ENCODE measurements at regions not wholly inside any gene's neighbourhood (a gene's known extent, or its start where the extent isn't known, plus 50 kb on each side); places are given as distances from the start of the nearest gene placed in this dataset.

GRCh38 chr6:22108199-22108598, 188.6 kb downstream of the PRL start:
- Mint-ChIP-seq H3K36me3 (ENCODE audit: insufficient read depth, unreplicated experiment) (no peaks in the 10 kb centered on the region), H3K4me3 (ENCODE audit: low read depth, unreplicated experiment) (no peak overlapping the region), H3K27me3 (ENCODE audit: unreplicated experiment) (no peaks in the 10 kb centered on the region), H3K9me3 (ENCODE audit: low read depth, unreplicated experiment) (peaks cover 4% of the 10 kb centered on the region), H3K27ac (ENCODE audit: unreplicated experiment) (no peak overlapping the region), H3K4me1 (ENCODE audit: low read depth, unreplicated experiment) (peaks cover 9% of the 10 kb centered on the region)
- no peak for DNase-seq
- no TSS peak for BruUV-seq (replicated peaks)
- intact Hi-C loops (cut with micrococcal nuclease; ENCODE audit: unreplicated experiment) = no loop called here
- TF ChIP-seq CTCF (IDR thresholded peaks at IDR 0.05; ENCODE audit: unreplicated experiment) = no peak
- CTCF ChIA-PET = interaction anchor here (0.6 kb wide), 1 partner anchor 523 kb away, joined by 4 read pairs; no protein-coding TSS in a partner anchor

DNA sequence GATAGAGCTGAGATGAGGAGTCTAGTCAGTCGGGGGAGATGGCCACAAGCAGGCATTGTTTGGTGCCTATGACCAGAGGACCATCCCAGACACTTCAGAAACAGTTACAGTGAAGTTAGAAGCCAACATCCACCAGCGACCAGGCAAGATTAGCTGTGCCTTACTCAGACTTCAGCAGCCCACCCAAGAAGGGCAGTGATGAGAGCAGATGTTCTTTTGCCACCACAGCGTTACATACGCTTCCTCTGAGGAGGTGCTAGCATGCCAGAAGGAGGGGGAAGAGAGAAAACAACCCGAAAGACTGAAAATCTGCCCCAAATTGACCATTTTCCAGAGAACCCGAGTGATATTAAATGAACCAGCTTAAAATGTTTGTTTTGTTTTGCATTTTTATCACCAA, 186.8 kb downstream of the PRL start:
- no peak for DNase-seq
- Mint-ChIP-seq H3K27ac (ENCODE audit: unreplicated experiment) (no peak overlapping the region), H3K4me1 (ENCODE audit: low read depth, unreplicated experiment) (peaks cover 12% of the 10 kb centered on the region), H3K9me3 (ENCODE audit: low read depth, unreplicated experiment) (no peaks in the 10 kb centered on the region), H3K36me3 (ENCODE audit: insufficient read depth, unreplicated experiment) (no peaks in the 10 kb centered on the region), H3K27me3 (ENCODE audit: unreplicated experiment) (no peaks in the 10 kb centered on the region), H3K4me3 (ENCODE audit: low read depth, unreplicated experiment) (no peak overlapping the region)
- no TSS peak for BruUV-seq (replicated peaks)
- CTCF ChIA-PET = no interaction called here
- intact Hi-C loops (cut with micrococcal nuclease; ENCODE audit: unreplicated experiment) = no loop called here
- TF ChIP-seq CTCF (IDR thresholded peaks at IDR 0.05; ENCODE audit: unreplicated experiment) = no peak

- no peak for DNase-seq
- no TSS peak for BruUV-seq (replicated peaks)
- Mint-ChIP-seq H3K4me1 (ENCODE audit: low read depth, unreplicated experiment) (peaks cover 12% of the 10 kb centered on the region), H3K27ac (ENCODE audit: unreplicated experiment) (peak overlapping the region; percentile 83), H3K9me3 (ENCODE audit: low read depth, unreplicated experiment) (no peaks in the 10 kb centered on the region), H3K27me3 (ENCODE audit: unreplicated experiment) (no peaks in the 10 kb centered on the region), H3K4me3 (ENCODE audit: low read depth, unreplicated experiment) (no peak overlapping the region), H3K36me3 (ENCODE audit: insufficient read depth, unreplicated experiment) (no peaks in the 10 kb centered on the region)
- TF ChIP-seq CTCF (IDR thresholded peaks at IDR 0.05; ENCODE audit: unreplicated experiment) = no peak
- intact Hi-C loops (cut with micrococcal nuclease; ENCODE audit: unreplicated experiment) = no loop called here
- CTCF ChIA-PET = interaction anchor here (0.5 to 2.7 kb wide), 7 partner anchors 11 to 715 kb away, joined by 3 to 6 read pairs (median 3); no protein-coding TSS in a partner anchor
These were observed 184.4 kb downstream of the PRL start for GRCh38 chr6:22112461-22112860.

GRCh38 chr6:22113026-22113766, 183.6 kb downstream of the PRL start:
- Mint-ChIP-seq H3K4me1 (ENCODE audit: low read depth, unreplicated experiment) (peaks cover 12% of the 10 kb centered on the region), H3K27ac (ENCODE audit: unreplicated experiment) (peak overlapping the region; percentile 83), H3K4me3 (ENCODE audit: low read depth, unreplicated experiment) (no peak overlapping the region), H3K36me3 (ENCODE audit: insufficient read depth, unreplicated experiment) (no peaks in the 10 kb centered on the region), H3K27me3 (ENCODE audit: unreplicated experiment) (no peaks in the 10 kb centered on the region), H3K9me3 (ENCODE audit: low read depth, unreplicated experiment) (no peaks in the 10 kb centered on the region)
- intact Hi-C loops (cut with micrococcal nuclease; ENCODE audit: unreplicated experiment) = loop anchor here (1.0 kb wide), 1 partner anchor 715 kb away; no protein-coding TSS in a partner anchor
- BruUV-seq (replicated peaks) = TSS peak; percentile 70
- peak; percentile 45 for DNase-seq
- no peak for TF ChIP-seq CTCF (IDR thresholded peaks at IDR 0.05; ENCODE audit: unreplicated experiment)
- CTCF ChIA-PET = interaction anchor here (0.5 to 2.7 kb wide), 7 partner anchors 12 to 714 kb away, joined by 3 to 6 read pairs (median 4); no protein-coding TSS in a partner anchor

All from Calu3 (cell line).